ENCODE measurements at regions not wholly inside any gene's neighbourhood (a gene's known extent, or its start where the extent isn't known, plus 50 kb on each side); places are given as distances from the start of the nearest gene placed in this dataset.
A peak's percentile ranks its signal among the peaks of the same experiment; 100 is the strongest.

DNA sequence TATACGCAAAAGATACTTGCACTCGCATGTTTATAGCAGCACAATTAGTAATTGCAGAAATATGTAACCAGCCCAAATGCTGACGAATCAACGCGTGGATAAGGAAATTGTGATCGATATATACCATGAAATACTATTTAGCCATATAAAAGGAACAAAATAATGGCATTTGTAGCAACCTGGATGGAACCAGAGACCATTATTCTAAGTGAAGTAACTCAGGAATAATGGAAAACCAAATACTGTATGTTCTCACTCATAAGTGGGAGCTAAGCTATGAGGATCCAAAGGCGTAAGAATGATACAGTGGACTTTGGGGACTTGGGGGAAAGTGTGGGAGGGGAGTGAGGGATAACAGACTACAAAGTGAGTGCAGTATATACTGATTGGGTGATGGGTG, 1008.0 kb upstream of the CRIM1 start:
- TF ChIP-seq JUND (IDR thresholded peaks at IDR 0.05) (no peak), RCOR1 (IDR thresholded peaks at IDR 0.05; ENCODE audit: low read length) (no peak), GATA2 (CRISPR knock-in tag; IDR thresholded peaks at IDR 0.05) (no peak), REST (IDR thresholded peaks at IDR 0.05; ENCODE audit: low read depth, low read length) (no peak), EP300 (IDR thresholded peaks at IDR 0.05; ENCODE audit: borderline replicate concordance in 1 of 2, low read depth in 1 of 2, low read length in 1 of 2) (no peak), GABPA (IDR thresholded peaks at IDR 0.05; ENCODE audit: low read depth) (no peak), POLR2AphosphoS5 (IDR thresholded peaks at IDR 0.05; ENCODE audit: low read depth, low read length) (no peak), SIN3A (IDR thresholded peaks at IDR 0.05; ENCODE audit: borderline replicate concordance, low read depth, low read length) (no peak)

DNA sequence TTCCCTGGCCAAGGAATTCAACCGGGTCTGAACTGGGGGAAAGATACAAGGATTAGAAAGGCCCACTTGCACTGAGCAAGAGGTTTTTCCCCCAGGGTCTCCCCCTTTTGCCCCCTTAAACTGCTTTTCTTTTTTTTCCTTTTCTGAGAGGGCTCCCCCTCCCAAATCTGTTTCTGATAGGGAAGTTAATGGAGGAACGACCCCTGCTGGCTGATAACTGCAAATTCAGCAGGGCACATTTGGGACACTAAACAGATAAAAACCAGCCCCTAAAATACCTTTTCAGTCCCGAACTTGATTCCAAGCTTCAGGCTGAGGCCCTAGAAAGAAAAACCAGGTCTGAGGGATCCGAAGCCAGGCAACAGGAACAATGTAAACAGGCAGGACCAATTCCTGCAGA, 1012.4 kb upstream of the CRIM1 start:
- 4% methylated on average over 4 of the region's 4 CpGs for WGBS (ENCODE audit: low lambda C conversion rate)

More for the DNA sequence above, 1008.0 kb upstream of the CRIM1 start:
- Histone ChIP-seq H3K4me1 (ENCODE audit: control insufficient read depth in 1 of 2, insufficient read depth in 2 of 2, low read depth in 1 of 2, low read length in 1 of 2) (no peaks in the 10 kb centered on the region), H3K27ac (ENCODE audit: low read depth in 2 of 2, low read length in 1 of 2) (no peak overlapping the region), H2AFZ (ENCODE audit: low read depth) (no peak overlapping the region), H3K79me2 (ENCODE audit: insufficient read depth) (no peaks in the 10 kb centered on the region), H3K9ac (no peak overlapping the region), H4K20me1 (ENCODE audit: insufficient read depth) (no peaks in the 10 kb centered on the region), H3K4me3 (ENCODE audit: low read depth in 2 of 2, low read length in 1 of 2) (no peak overlapping the region), H3K9me3 (no peaks in the 10 kb centered on the region), H3K27me3 (ENCODE audit: insufficient read depth) (no peaks in the 10 kb centered on the region), H3K4me2 (no peak overlapping the region), H3K36me3 (replicated peaks in 1 of 2; ENCODE audit: control insufficient read depth in 1 of 2, insufficient read depth in 2 of 2, low read length in 1 of 2) (no peaks in the 10 kb centered on the region), H3F3A (replicated peaks; ENCODE audit: insufficient read depth) (no peaks in the 10 kb centered on the region), H3K9me2 (no peaks in the 10 kb centered on the region)
- POLR2A ChIA-PET: no interaction called here
- CTCF ChIA-PET: no interaction called here
- DNase-seq: no peak
- WGBS (ENCODE audit: low lambda C conversion rate): 22% methylated on average over 7 of the region's 7 CpGs

More for the DNA sequence above, 1012.4 kb upstream of the CRIM1 start:
- H3K4me2 ChIP-seq: no peak overlapping the region
- H3F3A ChIP-seq (replicated peaks; ENCODE audit: insufficient read depth): no peaks in the 10 kb centered on the region
- H3K4me3 ChIP-seq (ENCODE audit: low read depth in 2 of 2, low read length in 1 of 2): no peak overlapping the region
- CTCF ChIA-PET: interaction anchor here (0.6 to 1.3 kb wide), 3 partner anchors 30 to 1669 kb away, joined by 3 read pairs; no protein-coding TSS in a partner anchor
- no peak overlapping the region for H3K27ac ChIP-seq (ENCODE audit: low read depth in 2 of 2, low read length in 1 of 2)
- POLR2A ChIA-PET: no interaction called here
- H3K4me1 ChIP-seq (ENCODE audit: control insufficient read depth in 1 of 2, insufficient read depth in 2 of 2, low read depth in 1 of 2, low read length in 1 of 2): no peaks in the 10 kb centered on the region
- TF ChIP-seq RAD21 (IDR thresholded peaks at IDR 0.05; ENCODE audit: low read length) (peak; percentile 21; the same call in 1 of the 2 replicates), TEAD4 (IDR thresholded peaks at IDR 0.05; ENCODE audit: borderline replicate concordance, insufficient read depth) (no peak), FOSL2 (IDR thresholded peaks at IDR 0.05; ENCODE audit: borderline replicate concordance, low read depth) (no peak), EP300 (IDR thresholded peaks at IDR 0.05; ENCODE audit: borderline replicate concordance in 1 of 2, low read depth in 1 of 2, low read length in 1 of 2) (no peak), IRF3 (IDR thresholded peaks at IDR 0.05; ENCODE audit: low read depth, low read length) (no peak), EZH2phosphoT487 (IDR thresholded peaks at IDR 0.05; ENCODE audit: borderline replicate concordance, low read depth) (no peak), GABPA (IDR thresholded peaks at IDR 0.05; ENCODE audit: low read depth) (no peak), NFIC (IDR thresholded peaks at IDR 0.05; ENCODE audit: borderline replicate concordance) (no peak), TCF12 (IDR thresholded peaks at IDR 0.05) (no peak)
- TF ChIP-seq, protein P1, sequence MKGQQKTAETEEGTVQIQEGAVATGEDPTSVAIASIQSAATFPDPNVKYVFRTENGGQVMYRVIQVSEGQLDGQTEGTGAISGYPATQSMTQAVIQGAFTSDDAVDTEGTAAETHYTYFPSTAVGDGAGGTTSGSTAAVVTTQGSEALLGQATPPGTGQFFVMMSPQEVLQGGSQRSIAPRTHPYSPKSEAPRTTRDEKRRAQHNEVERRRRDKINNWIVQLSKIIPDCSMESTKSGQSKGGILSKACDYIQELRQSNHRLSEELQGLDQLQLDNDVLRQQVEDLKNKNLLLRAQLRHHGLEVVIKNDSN (IDR thresholded peaks at IDR 0.05; ENCODE audit: borderline replicate concordance, low read depth): no peak
- TF ChIP-seq, protein P2, sequence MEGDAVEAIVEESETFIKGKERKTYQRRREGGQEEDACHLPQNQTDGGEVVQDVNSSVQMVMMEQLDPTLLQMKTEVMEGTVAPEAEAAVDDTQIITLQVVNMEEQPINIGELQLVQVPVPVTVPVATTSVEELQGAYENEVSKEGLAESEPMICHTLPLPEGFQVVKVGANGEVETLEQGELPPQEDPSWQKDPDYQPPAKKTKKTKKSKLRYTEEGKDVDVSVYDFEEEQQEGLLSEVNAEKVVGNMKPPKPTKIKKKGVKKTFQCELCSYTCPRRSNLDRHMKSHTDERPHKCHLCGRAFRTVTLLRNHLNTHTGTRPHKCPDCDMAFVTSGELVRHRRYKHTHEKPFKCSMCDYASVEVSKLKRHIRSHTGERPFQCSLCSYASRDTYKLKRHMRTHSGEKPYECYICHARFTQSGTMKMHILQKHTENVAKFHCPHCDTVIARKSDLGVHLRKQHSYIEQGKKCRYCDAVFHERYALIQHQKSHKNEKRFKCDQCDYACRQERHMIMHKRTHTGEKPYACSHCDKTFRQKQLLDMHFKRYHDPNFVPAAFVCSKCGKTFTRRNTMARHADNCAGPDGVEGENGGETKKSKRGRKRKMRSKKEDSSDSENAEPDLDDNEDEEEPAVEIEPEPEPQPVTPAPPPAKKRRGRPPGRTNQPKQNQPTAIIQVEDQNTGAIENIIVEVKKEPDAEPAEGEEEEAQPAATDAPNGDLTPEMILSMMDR (IDR thresholded peaks at IDR 0.05): peak; percentile 57
- no peaks in the 10 kb centered on the region for H3K79me2 ChIP-seq (ENCODE audit: insufficient read depth)
- H3K9ac ChIP-seq: no peak overlapping the region
- no peaks in the 10 kb centered on the region for H3K9me3 ChIP-seq
- H4K20me1 ChIP-seq (ENCODE audit: insufficient read depth): no peaks in the 10 kb centered on the region
- no peak overlapping the region for H2AFZ ChIP-seq (ENCODE audit: low read depth)
- no peaks in the 10 kb centered on the region for H3K36me3 ChIP-seq (replicated peaks in 1 of 2; ENCODE audit: control insufficient read depth in 1 of 2, insufficient read depth in 2 of 2, low read length in 1 of 2)
- peak; percentile 6 for DNase-seq
- H3K9me2 ChIP-seq: no peaks in the 10 kb centered on the region
- H3K27me3 ChIP-seq (ENCODE audit: insufficient read depth): no peaks in the 10 kb centered on the region

Measured in SK-N-SH (cell line).